Activated naive CD4-positive, alpha-beta T cell treated with anti-CD3 and anti-CD28 coated beads for 36 hours (primary cell): ENCODE measurements at regions not wholly inside any gene's neighbourhood (a gene's known extent, or its start where the extent isn't known, plus 50 kb on each side); places are given as distances from the start of the nearest gene placed in this dataset.

Experiments
- CTCF ChIA-PET: fragments of 350-600 bp; sonication (Branson Sonifier 250); formaldehyde crosslinking; loops from one replicate; lab custom pipeline; 2021; ENCODE audit warnings: antibody characterized with exemption; lab: Charles Lee
- DNase-seq: peaks from one replicate; pipeline ENCODE4 v3.0.0-alpha.2; 2020
- H3K27ac Mint-ChIP-seq: one replicate; pipeline ENCODE4 v1.8.0; 2021; ENCODE audit warnings: mild to moderate bottlenecking, mixed read lengths
- H3K27me3 Mint-ChIP-seq: one replicate; pipeline ENCODE4 v1.8.0; 2021; ENCODE audit warnings: low read depth, mixed read lengths
- H3K36me3 Mint-ChIP-seq: one replicate; pipeline ENCODE4 v1.8.0; 2021; ENCODE audit warnings: low read depth, mixed read lengths
- H3K4me1 Mint-ChIP-seq: one replicate; pipeline ENCODE4 v1.8.0; 2021; ENCODE audit warnings: low read depth, mixed read lengths
- H3K4me3 Mint-ChIP-seq: one replicate; pipeline ENCODE4 v1.8.0; 2021; ENCODE audit warnings: mild to moderate bottlenecking, moderate library complexity, mixed read lengths
- H3K9me3 Mint-ChIP-seq: one replicate; pipeline ENCODE4 v1.8.0; 2021; ENCODE audit warnings: mixed read lengths
- intact Hi-C: fragments of 100-400 bp; cut with micrococcal nuclease; formaldehyde crosslinking; loops from one replicate; pipeline ENCODE4 v1.15.1; 2023

- Mint-ChIP-seq H3K27ac (no peak overlapping the region), H3K36me3 (no peaks in the 10 kb centered on the region), H3K4me3 (no peak overlapping the region), H3K27me3 (no peaks in the 10 kb centered on the region), H3K9me3 (peaks cover 4% of the 10 kb centered on the region), H3K4me1 (no peaks in the 10 kb centered on the region)
- intact Hi-C loops: no loop called here
- DNase-seq: no peak
- CTCF ChIA-PET: no interaction called here
These were observed 465.9 kb downstream of the KIF16B start for GRCh38 chr20:16107172-16107870.

DNA sequence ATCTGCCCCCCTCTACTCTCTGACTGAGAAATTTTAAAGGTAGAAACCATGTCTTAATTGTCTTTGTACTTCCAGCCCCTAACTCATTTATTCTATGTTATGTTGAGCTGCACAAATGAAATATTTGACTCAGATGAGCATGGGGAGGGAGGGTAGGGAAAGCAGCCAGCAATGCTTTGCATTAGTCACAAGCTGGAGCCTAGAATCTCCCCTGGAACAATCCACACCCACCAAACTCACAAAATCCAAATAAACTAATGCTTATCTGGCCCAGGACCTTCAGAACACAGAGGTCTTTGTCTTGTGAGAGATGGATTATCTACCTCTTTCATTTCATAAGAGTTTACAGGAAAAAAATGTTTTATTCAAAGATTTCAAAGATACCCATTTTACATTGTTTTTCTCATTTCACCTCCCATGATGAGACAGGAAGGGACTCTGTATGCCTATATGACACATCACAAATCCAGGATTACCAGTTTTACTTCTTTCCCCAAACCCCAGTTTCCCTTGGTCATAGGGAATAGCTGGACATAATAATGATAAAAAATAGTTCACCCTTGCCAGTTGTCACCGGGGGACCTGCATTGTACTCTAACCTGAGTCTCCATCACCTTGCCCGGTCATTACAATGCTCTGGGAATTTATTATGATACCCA lies 466.9 kb downstream of the KIF16B start:
- H3K9me3 Mint-ChIP-seq: peaks cover 4% of the 10 kb centered on the region
- H3K36me3 Mint-ChIP-seq: no peaks in the 10 kb centered on the region
- H3K4me1 Mint-ChIP-seq: no peaks in the 10 kb centered on the region
- no peak for DNase-seq
- CTCF ChIA-PET: no interaction called here
- H3K4me3 Mint-ChIP-seq: no peak overlapping the region
- intact Hi-C loops: no loop called here
- H3K27ac Mint-ChIP-seq: no peak overlapping the region
- H3K27me3 Mint-ChIP-seq: no peaks in the 10 kb centered on the region

DNA sequence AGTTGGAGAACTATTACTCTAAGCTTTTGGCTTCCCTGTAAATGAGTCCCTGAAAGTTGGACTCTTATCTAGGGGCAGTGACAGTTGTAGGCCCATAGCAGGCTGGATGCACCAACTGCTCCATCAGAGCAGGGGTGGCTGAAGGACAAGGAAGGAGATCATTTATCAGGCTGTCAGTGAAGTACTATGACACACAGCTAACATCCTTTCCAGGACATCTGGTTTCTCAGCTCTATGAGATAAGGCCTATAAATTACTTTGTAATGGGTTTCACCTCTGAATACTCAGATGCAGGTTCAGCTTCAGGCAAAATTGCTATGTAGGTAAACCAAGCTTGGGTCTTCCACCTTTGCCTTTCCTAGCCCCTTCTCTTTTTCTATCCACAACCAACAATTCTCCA lies 468.5 kb downstream of the KIF16B start:
- H3K27me3 Mint-ChIP-seq: no peaks in the 10 kb centered on the region
- CTCF ChIA-PET: no interaction called here
- H3K4me3 Mint-ChIP-seq: no peak overlapping the region
- intact Hi-C loops: no loop called here
- no peaks in the 10 kb centered on the region for H3K36me3 Mint-ChIP-seq
- no peak overlapping the region for H3K27ac Mint-ChIP-seq
- H3K9me3 Mint-ChIP-seq: peaks cover 2% of the 10 kb centered on the region
- no peak for DNase-seq
- no peaks in the 10 kb centered on the region for H3K4me1 Mint-ChIP-seq
